Smooth muscle cell (in vitro differentiated cells): ENCODE measurements at regions not wholly inside any gene's neighbourhood (a gene's known extent, or its start where the extent isn't known, plus 50 kb on each side); places are given as distances from the start of the nearest gene placed in this dataset.

Experiments
- DNase-seq: peaks from one replicate; lab custom pipeline; 2025; ENCODE audit not compliant: unreplicated experiment; lab: John Stamatoyannopoulos, UW
- H2AFZ ChIP-seq: fragments of 200-600 bp; sonication (generic); 2 replicates; pipeline ENCODE4 v1.6.0; 2016; ENCODE audit warnings: antibody characterized with exemption, low read depth, mild to moderate bottlenecking
- H3F3A ChIP-seq: fragments of 200-600 bp; sonication (generic); 2 replicates; pipeline ENCODE4 v1.6.0; 2017; ENCODE audit warnings: antibody characterized with exemption, low read depth
- H3K27ac ChIP-seq: fragments of 200-600 bp; sonication (generic); 2 replicates; pipeline ENCODE4 v1.5.1; 2016; ENCODE audit warnings: low read depth, mild to moderate bottlenecking
- H3K27me3 ChIP-seq: fragments of 200-600 bp; sonication (generic); 2 replicates; pipeline ENCODE4 v1.6.1; 2016; ENCODE audit warnings: low read depth, mild to moderate bottlenecking
- H3K36me3 ChIP-seq: fragments of 200-600 bp; sonication (generic); 2 replicates; pipeline ENCODE4 v1.5.1; 2016; ENCODE audit warnings: low read depth
- H3K4me1 ChIP-seq: fragments of 200-600 bp; sonication (generic); 2 replicates; pipeline ENCODE4 v1.5.1; 2016; ENCODE audit warnings: low read depth
- H3K4me2 ChIP-seq: fragments of 200-600 bp; sonication (generic); 2 replicates; pipeline ENCODE4 v1.6.0; 2016; ENCODE audit warnings: mild to moderate bottlenecking
- H3K4me3 ChIP-seq: fragments of 200-600 bp; sonication (generic); 2 replicates; pipeline ENCODE4 v1.5.1; 2016; ENCODE audit warnings: mild to moderate bottlenecking
- H3K79me2 ChIP-seq: fragments of 200-600 bp; sonication (generic); 2 replicates; pipeline ENCODE4 v1.6.0; 2016; ENCODE audit warnings: low read depth, mild to moderate bottlenecking
- H3K9ac ChIP-seq: fragments of 200-600 bp; sonication (generic); 2 replicates; pipeline ENCODE4 v1.6.0; 2016; ENCODE audit warnings: low read depth
- H3K9me3 ChIP-seq: fragments of 200-600 bp; sonication (generic); replicated peaks from 2 replicates; pipeline ENCODE4 v1.5.1; 2016; ENCODE audit warnings: low read depth
- H4K20me1 ChIP-seq: fragments of 200-600 bp; sonication (generic); 2 replicates; pipeline ENCODE4 v1.6.0; 2016; ENCODE audit warnings: low read depth
- WGBS: methylation state at CpG from one replicate; pipeline ENCODE4 v1.1.7; 2016; ENCODE audit warnings: low lambda C conversion rate; 5-methylcytosine and 5-hydroxymethylcytosine counted together
- TF ChIP-seq, protein P1 (sequence below): fragments of 200-600 bp; sonication (generic); IDR thresholded peaks from 2 replicates; pipeline ENCODE4 v1.5.1; 2017; ENCODE audit warnings: borderline replicate concordance, mild to moderate bottlenecking, antibody characterized with exemption; ENCODE audit not compliant: insufficient read depth, poor library complexity, severe bottlenecking

GRCh38 chr2:142307086-142307485, 176.3 kb upstream of the LRP1B start:
- Histone ChIP-seq H2AFZ (peak overlapping the region; percentile 10), H4K20me1 (no peaks in the 10 kb centered on the region), H3K4me2 (no peak overlapping the region), H3K27me3 (no peaks in the 10 kb centered on the region), H3K9me3 (no peaks in the 10 kb centered on the region), H3K4me1 (no peaks in the 10 kb centered on the region), H3K4me3 (no peak overlapping the region), H3K9ac (no peak overlapping the region), H3K27ac (no peak overlapping the region), H3K79me2 (no peaks in the 10 kb centered on the region), H3K36me3 (no peaks in the 10 kb centered on the region), H3F3A (no peaks in the 10 kb centered on the region)
- no peak for DNase-seq
- 90% methylated on average over 1 of the region's 1 CpG for WGBS
- TF ChIP-seq, protein P1, sequence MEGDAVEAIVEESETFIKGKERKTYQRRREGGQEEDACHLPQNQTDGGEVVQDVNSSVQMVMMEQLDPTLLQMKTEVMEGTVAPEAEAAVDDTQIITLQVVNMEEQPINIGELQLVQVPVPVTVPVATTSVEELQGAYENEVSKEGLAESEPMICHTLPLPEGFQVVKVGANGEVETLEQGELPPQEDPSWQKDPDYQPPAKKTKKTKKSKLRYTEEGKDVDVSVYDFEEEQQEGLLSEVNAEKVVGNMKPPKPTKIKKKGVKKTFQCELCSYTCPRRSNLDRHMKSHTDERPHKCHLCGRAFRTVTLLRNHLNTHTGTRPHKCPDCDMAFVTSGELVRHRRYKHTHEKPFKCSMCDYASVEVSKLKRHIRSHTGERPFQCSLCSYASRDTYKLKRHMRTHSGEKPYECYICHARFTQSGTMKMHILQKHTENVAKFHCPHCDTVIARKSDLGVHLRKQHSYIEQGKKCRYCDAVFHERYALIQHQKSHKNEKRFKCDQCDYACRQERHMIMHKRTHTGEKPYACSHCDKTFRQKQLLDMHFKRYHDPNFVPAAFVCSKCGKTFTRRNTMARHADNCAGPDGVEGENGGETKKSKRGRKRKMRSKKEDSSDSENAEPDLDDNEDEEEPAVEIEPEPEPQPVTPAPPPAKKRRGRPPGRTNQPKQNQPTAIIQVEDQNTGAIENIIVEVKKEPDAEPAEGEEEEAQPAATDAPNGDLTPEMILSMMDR = no peak

- Histone ChIP-seq H3K79me2 (no peaks in the 10 kb centered on the region), H2AFZ (no peak overlapping the region), H3K4me2 (peak overlapping the region; percentile 25), H3K27ac (no peak overlapping the region), H4K20me1 (no peaks in the 10 kb centered on the region), H3K4me3 (no peak overlapping the region), H3K4me1 (no peaks in the 10 kb centered on the region), H3F3A (no peaks in the 10 kb centered on the region), H3K9me3 (no peaks in the 10 kb centered on the region), H3K9ac (no peak overlapping the region), H3K36me3 (no peaks in the 10 kb centered on the region), H3K27me3 (no peaks in the 10 kb centered on the region)
- TF ChIP-seq, protein P1 = no peak
- no peak for DNase-seq
Observed at GRCh38 chr2:142306131-142306530, 175.3 kb upstream of the LRP1B start.

GRCh38 chr2:142300517-142300916, 169.7 kb upstream of the LRP1B start:
- DNase-seq = no peak
- H3K9me3 ChIP-seq = no peaks in the 10 kb centered on the region
- H3K27me3 ChIP-seq = no peaks in the 10 kb centered on the region
- no peak overlapping the region for H3K4me3 ChIP-seq
- H3K79me2 ChIP-seq = no peaks in the 10 kb centered on the region
- H3K36me3 ChIP-seq = no peaks in the 10 kb centered on the region
- H3K4me1 ChIP-seq = no peaks in the 10 kb centered on the region
- H3F3A ChIP-seq = no peaks in the 10 kb centered on the region
- H3K27ac ChIP-seq = no peak overlapping the region
- H4K20me1 ChIP-seq = no peaks in the 10 kb centered on the region
- H2AFZ ChIP-seq = no peak overlapping the region
- TF ChIP-seq, protein P1 = no peak
- no peak overlapping the region for H3K4me2 ChIP-seq
- no peak overlapping the region for H3K9ac ChIP-seq

DNA sequence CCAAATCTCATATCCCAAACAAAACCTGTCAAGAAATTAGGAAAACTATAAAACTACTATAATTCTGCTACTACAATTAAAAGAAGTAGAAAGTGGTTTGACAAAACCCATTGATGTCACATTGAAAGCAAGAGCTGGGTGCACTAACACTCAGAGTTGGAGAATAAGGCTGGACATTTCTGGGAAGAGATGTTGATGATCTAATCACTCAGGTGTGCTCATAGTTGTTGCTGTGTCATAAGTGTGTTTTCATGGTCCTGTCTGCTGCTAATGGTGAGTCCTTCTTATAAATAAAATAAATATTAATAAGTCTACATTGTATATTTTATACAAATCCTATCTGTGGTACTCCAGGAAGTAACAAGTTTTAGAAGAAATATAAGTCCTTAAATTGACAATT, 168.2 kb upstream of the LRP1B start:
- Histone ChIP-seq H2AFZ (no peak overlapping the region), H3K27ac (no peak overlapping the region), H3K9ac (no peak overlapping the region), H3K9me3 (no peaks in the 10 kb centered on the region), H3K4me1 (no peaks in the 10 kb centered on the region), H3K4me3 (no peak overlapping the region), H3K79me2 (no peaks in the 10 kb centered on the region), H3F3A (no peaks in the 10 kb centered on the region), H3K27me3 (no peaks in the 10 kb centered on the region), H3K36me3 (no peaks in the 10 kb centered on the region), H3K4me2 (no peak overlapping the region), H4K20me1 (no peaks in the 10 kb centered on the region)
- TF ChIP-seq, protein P1 = no peak
- DNase-seq = no peak
